Tongue (tissue), 2 donors: ENCODE measurements at regions not wholly inside any gene's neighbourhood (a gene's known extent, or its start where the extent isn't known, plus 50 kb on each side); places are given as distances from the start of the nearest gene placed in this dataset. TPM values are rescaled to one million over a fixed set of nuclear protein-coding genes. Genes with fewer than 3 reads are reported as not detected.
"Not testable (repeated sequence)": the region's sequence is repeated elsewhere in the genome, so short reads cannot be mapped to it uniquely, and the experiment has no call there.

Source experiments
- DNase-seq: peaks from one replicate; pipeline ENCODE4 v3.0.0-alpha.2; 2015
- small RNA-seq: library from RNA; depleted of rRNA; stranded (forward); fragments of <200 nt; gene quantifications from one replicate; pipeline ENCODE3, GENCODE V24; 2014; ENCODE audit warnings: low replicate concordance

DNA sequence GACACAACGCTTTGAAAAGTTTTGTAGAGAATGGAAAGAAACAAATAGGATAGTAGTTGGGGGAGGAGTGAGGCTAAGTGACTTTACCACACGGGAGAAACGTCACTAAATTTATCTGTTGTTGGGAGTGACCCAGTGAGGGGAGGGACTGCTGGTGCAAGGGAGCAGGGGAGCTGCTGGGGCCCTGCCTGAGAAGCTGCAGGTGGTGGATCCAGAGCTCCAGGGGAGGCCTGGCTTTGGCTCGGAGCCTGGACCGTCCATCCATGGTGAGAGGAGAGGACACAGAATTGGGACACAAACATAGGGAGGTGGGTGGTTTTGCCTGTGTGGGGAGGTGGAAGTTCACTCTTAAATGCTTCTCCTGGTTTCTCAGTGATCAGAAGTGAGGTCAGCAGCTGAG, 107.6 kb downstream of the GOSR1 start:
- DNase-seq, result no peak

GRCh38 chr17:30580916-30581315, 103.7 kb downstream of the GOSR1 start:
- DNase-seq, result no peak

DNA sequence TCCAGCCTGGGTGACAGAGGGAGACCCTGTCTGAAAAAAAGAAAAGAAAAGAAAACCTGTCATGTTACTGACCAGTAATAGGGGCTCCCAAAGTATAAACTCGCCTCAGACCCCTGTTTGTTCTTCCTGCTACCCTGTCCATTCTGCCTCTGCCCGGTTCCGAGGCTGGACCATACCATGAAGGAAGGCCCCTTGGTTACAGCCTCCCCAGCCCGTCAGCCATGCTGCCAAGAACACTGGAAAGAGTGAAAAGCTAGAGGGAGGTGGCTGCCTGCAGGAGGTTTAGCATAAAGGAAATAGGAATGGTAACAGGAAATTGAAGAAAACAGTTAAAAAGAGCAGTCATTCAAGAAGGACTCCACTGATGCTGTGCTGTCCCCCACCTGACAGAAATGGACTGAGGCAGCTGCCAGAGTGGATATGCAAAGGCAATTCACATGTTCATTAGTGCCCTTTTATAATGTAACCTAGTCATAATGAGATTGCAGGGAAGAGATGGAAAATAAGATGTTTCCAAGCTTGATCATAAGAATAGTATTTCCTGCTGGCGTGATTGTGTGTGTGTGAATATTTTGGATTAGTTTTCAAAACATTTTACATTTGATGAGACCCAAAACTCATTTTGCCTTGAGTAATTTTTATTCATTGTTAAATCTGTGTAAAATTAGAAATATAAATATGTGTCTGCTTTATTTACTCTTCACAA, 102.6 kb downstream of the GOSR1 start:
- DNase-seq, result no peak

GRCh38 chr17:30578015-30578717, 101.0 kb downstream of the GOSR1 start:
- DNase-seq, result not testable (repeated sequence)

Small RNAs in the stretch of these regions (small RNA-seq; reads per million reads assigned to genes)
- gene AC005562.1 (not detected), gene AC127024.7 (not detected), gene RN7SL316P (not detected)
